ENCODE measurements at regions not wholly inside any gene's neighbourhood (a gene's known extent, or its start where the extent isn't known, plus 50 kb on each side); places are given as distances from the start of the nearest gene placed in this dataset.

DNA sequence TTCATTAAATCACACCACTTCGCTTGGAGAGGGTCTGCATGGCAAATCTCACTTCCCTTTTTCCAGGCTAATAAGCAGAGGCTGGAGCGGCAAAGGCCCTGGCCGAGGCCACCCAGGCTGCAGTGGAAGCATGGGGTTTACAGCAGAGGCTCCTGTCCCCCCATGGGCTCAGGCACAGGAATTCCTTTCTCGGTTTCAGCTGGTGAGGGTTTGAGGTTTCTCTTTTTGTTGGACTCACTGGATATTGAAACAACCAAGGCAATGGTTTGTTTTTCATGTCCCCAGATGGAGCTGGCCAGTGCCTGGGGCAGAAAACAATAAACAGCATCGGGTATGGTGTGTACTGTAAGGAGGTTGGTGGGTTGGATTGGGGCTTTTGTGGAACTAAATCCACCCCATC is 175.6 kb upstream of the RASGRP1 start:
- Histone ChIP-seq H3K9ac (ENCODE audit: insufficient read depth, low read depth, low read length) (no peak overlapping the region), H3K36me3 (replicated peaks in 1 of 2; ENCODE audit: control insufficient read depth in 1 of 2, insufficient read depth in 2 of 2, low read length in 2 of 2) (no peaks in the 10 kb centered on the region), H3K27ac (ENCODE audit: extremely low read length, insufficient read depth, low read length) (no peak overlapping the region), H4K20me1 (ENCODE audit: insufficient read depth, low read length) (no peaks in the 10 kb centered on the region), H3K27me3 (ENCODE audit: control insufficient read depth in 1 of 2, insufficient read depth in 2 of 2, low read length in 2 of 2) (peaks cover 0 to 17% of the 10 kb centered on the region in 2 experiments; a peak in 1 of 5 replicates), H2AFZ (ENCODE audit: low read length) (no peak overlapping the region), H3K79me2 (ENCODE audit: insufficient read depth, low read length) (no peaks in the 10 kb centered on the region), H3K9me3 (ENCODE audit: low read length) (no peaks in the 10 kb centered on the region), H3K4me3 (replicated peaks in 1 of 3; ENCODE audit: insufficient read depth in 1 of 3, low read depth in 2 of 3, low read length in 3 of 3) (no peak overlapping the region), H3K4me2 (ENCODE audit: low read depth, low read length) (no peak overlapping the region), H3K4me1 (ENCODE audit: insufficient read depth, low read length) (no peaks in the 10 kb centered on the region)
- 6% methylated on average over 2 of the region's 5 CpGs for WGBS (ENCODE audit: low lambda C conversion rate)
- no peak for ATAC-seq
- ChIA-PET CTCF (ENCODE audit: low intra/inter-chr PET ratio, low total read pairs) (no interaction called here), POLR2A (no interaction called here)
- no peak for DNase-seq (ENCODE audit: low spot score)
- intact Hi-C loops (cut with micrococcal nuclease; ENCODE audit: unreplicated experiment): no loop called here
- BruUV-seq (replicated peaks): no TSS peak
- no peak for FAIRE-seq
- in situ Hi-C loops (cut with HindIII; ENCODE audit: extremely low pct_ligation_motif_present, low pct_unique_long_range_greater_than_20kb): no loop called here
- TF ChIP-seq SMC3 (IDR thresholded peaks at IDR 0.05; ENCODE audit: low read length) (no peak), FLYWCH1 (CRISPR knock-in tag; IDR thresholded peaks at IDR 0.05) (no peak), GTF2F1 (IDR thresholded peaks at IDR 0.05; ENCODE audit: low read length) (no peak), NR1H2 (CRISPR knock-in tag; IDR thresholded peaks at IDR 0.05; ENCODE audit: borderline replicate concordance, low read depth) (no peak), ZNF776 (CRISPR knock-in tag; IDR thresholded peaks at IDR 0.05) (no peak), ONECUT2 (CRISPR knock-in tag; IDR thresholded peaks at IDR 0.05) (no peak), ZNF230 (CRISPR knock-in tag; IDR thresholded peaks at IDR 0.05) (no peak), ZSCAN21 (CRISPR knock-in tag; IDR thresholded peaks at IDR 0.05; ENCODE audit: borderline replicate concordance) (no peak), ZNF790 (CRISPR knock-in tag; IDR thresholded peaks at IDR 0.05; ENCODE audit: borderline replicate concordance) (no peak), ZNF20 (CRISPR knock-in tag; IDR thresholded peaks at IDR 0.05) (no peak)
- TF ChIP-seq, protein P1, sequence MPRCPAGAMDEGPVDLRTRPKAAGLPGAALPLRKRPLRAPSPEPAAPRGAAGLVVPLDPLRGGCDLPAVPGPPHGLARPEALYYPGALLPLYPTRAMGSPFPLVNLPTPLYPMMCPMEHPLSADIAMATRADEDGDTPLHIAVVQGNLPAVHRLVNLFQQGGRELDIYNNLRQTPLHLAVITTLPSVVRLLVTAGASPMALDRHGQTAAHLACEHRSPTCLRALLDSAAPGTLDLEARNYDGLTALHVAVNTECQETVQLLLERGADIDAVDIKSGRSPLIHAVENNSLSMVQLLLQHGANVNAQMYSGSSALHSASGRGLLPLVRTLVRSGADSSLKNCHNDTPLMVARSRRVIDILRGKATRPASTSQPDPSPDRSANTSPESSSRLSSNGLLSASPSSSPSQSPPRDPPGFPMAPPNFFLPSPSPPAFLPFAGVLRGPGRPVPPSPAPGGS (CRISPR knock-in tag; IDR thresholded peaks at IDR 0.05): no peak
